CMK (cell line): ENCODE measurements at regions not wholly inside any gene's neighbourhood (a gene's known extent, or its start where the extent isn't known, plus 50 kb on each side); places are given as distances from the start of the nearest gene placed in this dataset.

Experiments used
- DNase-seq: peaks from one replicate; pipeline ENCODE4 v3.0.0-alpha.2; 2010; ENCODE audit warnings: low read depth

DNA sequence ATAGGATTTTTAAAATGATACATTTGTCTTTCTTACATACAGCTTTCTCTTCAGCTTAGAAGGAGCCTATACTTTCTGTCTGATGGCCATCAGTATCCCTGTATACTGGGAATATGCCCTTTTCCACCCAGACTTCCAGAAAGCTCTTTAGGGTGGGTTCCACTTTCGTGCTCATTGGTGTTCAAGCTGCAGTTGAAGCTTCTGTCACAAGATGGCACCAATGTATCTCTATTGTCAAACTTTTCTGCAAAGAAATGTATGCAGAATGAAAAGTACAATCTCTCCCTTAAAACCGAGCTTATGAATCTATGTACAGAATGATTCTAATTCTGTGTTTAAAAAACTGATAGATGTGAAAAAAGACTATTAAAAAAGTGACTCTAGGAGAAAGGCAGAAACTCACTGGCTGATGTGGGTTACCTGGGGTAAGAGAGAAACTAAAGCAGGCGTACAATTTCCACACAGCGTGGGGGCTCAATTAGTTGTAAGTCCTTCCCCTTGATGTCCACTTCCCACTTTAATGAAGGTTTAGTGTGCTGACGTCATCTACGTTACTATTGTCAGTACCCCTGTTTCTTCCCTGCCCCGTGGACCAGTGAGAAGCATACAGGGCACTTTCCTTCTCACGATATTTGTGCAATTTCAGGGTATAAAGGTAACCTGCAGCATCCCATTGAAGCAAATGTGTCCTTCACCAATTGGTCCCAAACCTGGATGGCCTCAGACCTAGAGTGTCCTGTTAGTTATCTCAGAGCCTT is 57.3 kb upstream of the TCEAL2 start:
- DNase-seq = no peak

DNA sequence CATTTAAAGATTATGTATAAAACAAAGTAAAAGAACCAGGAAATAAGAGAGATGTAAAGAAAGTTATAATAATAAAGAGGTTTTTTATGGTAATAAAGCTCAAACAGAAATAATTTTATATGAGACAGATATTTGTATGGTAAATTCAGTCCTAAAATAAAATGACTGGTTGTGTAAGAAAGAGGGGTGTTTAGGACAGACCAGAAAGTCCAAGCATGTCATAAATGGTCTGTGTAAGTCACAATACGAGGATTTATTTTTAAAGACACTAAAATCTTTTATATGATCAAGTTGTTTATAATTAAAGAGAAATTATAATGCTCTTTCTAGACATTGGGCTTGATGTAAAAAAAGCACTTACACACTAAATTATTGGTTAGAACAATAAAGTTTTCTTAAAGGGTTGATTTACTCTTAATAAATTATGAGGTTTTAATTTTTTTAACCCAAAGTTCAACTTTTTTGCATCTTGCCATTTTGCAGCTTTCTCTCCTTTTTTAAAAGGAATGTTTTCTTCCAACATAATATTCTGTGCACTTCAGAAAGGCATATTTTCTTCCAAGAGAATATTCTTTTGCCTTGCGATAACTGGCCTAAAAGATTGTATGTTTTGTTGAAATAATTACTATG is 61.9 kb upstream of the TCEAL2 start:
- DNase-seq = peak; percentile 0

GRCh38 chrX:102044496-102044895 is 81.0 kb upstream of the TCEAL2 start:
- no peak for DNase-seq

GRCh38 chrX:102043380-102043779 is 82.1 kb upstream of the TCEAL2 start:
- no peak for DNase-seq

GRCh38 chrX:102042372-102043325 is 82.8 kb upstream of the TCEAL2 start:
- DNase-seq = no peak

DNA sequence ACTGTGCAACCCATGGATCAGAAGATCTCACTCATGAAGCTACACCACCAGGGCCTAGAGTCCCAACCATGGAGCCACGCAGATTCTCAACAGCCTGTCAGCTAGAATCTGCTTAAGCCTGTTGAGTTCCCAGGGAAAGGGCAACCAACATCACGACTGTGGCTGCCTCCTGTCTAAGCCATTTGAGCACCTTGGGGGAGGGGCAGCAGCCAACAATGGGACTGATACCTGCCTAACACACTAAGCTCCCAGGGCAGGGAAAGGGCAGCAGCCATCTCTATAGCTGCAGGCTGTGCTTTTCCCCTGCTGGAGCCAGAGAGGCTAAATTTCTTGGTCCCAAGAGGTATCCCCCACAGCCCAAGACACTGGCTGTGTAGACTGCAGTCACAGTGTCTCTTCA is 96.5 kb upstream of the TCEAL2 start:
- DNase-seq = no peak

- DNase-seq = no peak
Measured at GRCh38 chrX:102018208-102018607, 86.4 kb upstream of the ZMAT1 start.

DNA sequence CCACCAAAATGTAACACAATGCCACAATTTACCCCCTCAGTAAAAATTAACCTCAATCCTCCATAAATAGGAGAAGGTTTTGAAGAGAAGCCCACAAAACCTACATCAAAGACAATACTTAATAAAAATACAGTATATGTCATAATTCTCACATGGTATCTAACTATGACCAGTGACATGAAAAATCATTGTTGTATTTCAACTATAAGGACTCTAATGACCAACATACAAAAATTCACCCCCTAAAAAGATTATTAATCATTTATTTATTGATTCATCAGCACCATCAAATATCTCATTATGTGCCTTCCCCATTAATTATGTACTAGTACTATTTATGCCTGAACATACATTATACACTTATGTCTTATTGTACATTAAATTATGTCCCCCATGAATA is 77.1 kb upstream of the ZMAT1 start:
- DNase-seq = no peak

- DNase-seq = no peak
Measured at GRCh38 chrX:101999644-102000539, 68.1 kb upstream of the ZMAT1 start.

- no peak for DNase-seq
Measured at GRCh38 chrX:101993335-101993734, 61.5 kb upstream of the ZMAT1 start.

- no peak for DNase-seq
Measured at GRCh38 chrX:101986586-101986985, 54.8 kb upstream of the ZMAT1 start.
